ENCODE measurements at regions not wholly inside any gene's neighbourhood (a gene's known extent, or its start where the extent isn't known, plus 50 kb on each side); places are given as distances from the start of the nearest gene placed in this dataset.

DNA sequence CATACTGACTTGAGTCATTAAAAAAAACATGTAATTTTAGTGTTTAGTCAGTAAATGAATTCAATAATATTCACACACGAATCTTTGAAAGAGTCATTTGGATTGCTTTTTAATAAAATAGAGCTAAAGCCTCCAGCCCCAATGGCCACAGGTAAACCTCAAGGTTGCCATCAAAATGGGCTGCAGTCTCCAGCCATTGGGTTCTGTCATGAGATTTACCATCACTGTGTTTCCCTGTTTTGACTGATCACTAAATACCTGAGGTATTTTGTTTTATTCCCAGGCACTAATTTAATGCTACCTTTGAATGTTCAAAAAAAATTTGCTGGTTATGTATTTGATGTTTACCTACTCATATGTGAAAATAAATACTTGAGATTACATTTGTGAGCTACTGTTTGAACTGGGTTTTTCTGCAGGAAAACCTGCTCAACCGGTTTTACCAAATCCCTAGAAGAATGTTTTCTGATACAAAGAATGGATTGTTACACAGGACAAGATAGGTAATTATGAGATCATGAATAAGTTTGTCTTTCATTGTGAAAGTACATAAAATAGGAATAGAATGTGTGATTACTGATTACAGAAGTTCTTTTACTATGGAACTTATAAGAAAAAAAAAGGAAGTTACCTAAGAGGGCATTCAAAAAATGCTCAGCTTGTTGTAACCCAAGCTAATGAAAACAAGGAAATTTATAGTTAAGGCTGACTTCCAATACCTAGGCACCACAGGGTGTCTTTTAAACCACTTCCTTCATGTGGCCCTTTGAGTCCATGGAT lies 391.3 kb downstream of the EFNB2 start:
- Histone ChIP-seq H3K27ac (no peak overlapping the region), H3K4me3 (no peak overlapping the region), H3K4me1 (replicated peaks in 1 of 2) (no peaks in the 10 kb centered on the region), H3K36me3 (replicated peaks in 1 of 2) (no peaks in the 10 kb centered on the region), H3K27me3 (no peaks in the 10 kb centered on the region), H3K9me3 (replicated peaks in 1 of 3) (no peaks in the 10 kb centered on the region)
- TF ChIP-seq CTCF (IDR thresholded peaks at IDR 0.05): no peak
- no peak for TF ChIP-seq POLR2A (IDR thresholded peaks at IDR 0.05)
- 43 to 56% (median 52%) methylated on average over 2 of the region's 2 CpGs for WGBS, 4 donors
- intact Hi-C loops (cut with DNase I): no loop called here
- no peak for DNase-seq

DNA sequence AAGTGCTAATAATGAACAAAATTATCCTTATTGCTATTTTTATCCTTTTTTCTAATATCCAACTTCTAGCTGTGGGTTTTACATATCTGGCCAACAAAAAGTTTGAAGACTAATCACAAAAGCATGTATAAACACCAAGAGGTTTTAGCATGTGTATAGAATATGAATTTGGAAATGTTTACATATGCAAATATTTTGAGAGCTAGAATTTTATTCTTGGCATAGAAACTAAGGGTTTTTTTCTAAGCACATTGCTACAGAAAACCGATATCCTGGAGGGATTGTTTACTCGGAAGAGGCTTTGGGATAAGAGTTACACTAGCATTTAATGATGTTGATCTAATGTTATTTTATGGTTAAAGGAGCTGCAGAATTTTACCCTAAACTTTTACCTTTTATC lies 392.1 kb downstream of the EFNB2 start:
- TF ChIP-seq POLR2A (IDR thresholded peaks at IDR 0.05): no peak
- no peak for TF ChIP-seq CTCF (IDR thresholded peaks at IDR 0.05)
- Histone ChIP-seq H3K27me3 (no peaks in the 10 kb centered on the region), H3K4me1 (replicated peaks in 1 of 2) (no peaks in the 10 kb centered on the region), H3K36me3 (replicated peaks in 1 of 2) (no peaks in the 10 kb centered on the region), H3K9me3 (replicated peaks in 1 of 3) (no peaks in the 10 kb centered on the region), H3K27ac (no peak overlapping the region), H3K4me3 (no peak overlapping the region)
- 48 to 65% (median 62%) methylated on average over 2 of the region's 2 CpGs for WGBS, 4 donors
- DNase-seq: no peak
- intact Hi-C loops (cut with DNase I): no loop called here

GRCh38 chr13:106140476-106140875 lies 395.0 kb downstream of the EFNB2 start:
- TF ChIP-seq POLR2A (IDR thresholded peaks at IDR 0.05): no peak
- no peak for TF ChIP-seq CTCF (IDR thresholded peaks at IDR 0.05)
- Histone ChIP-seq H3K9me3 (replicated peaks in 1 of 3) (no peaks in the 10 kb centered on the region), H3K36me3 (replicated peaks in 1 of 2) (no peaks in the 10 kb centered on the region), H3K27me3 (no peaks in the 10 kb centered on the region), H3K27ac (no peak overlapping the region), H3K4me1 (replicated peaks in 1 of 2) (no peaks in the 10 kb centered on the region), H3K4me3 (no peak overlapping the region)
- WGBS, 4 donors: 67 to 82% (median 76%) methylated on average over 1 of the region's 1 CpG
- intact Hi-C loops (cut with DNase I): no loop called here
- no peak for DNase-seq

- no peaks in the 10 kb centered on the region for H3K36me3 ChIP-seq (replicated peaks in 1 of 2)
- H3K4me1 ChIP-seq (replicated peaks in 1 of 2): no peaks in the 10 kb centered on the region
- intact Hi-C loops (cut with DNase I): no loop called here
- WGBS, 4 donors: 75 to 78% (median 77%) methylated on average over 3 of the region's 3 CpGs
- H3K27ac ChIP-seq: no peak overlapping the region
- no peak for DNase-seq
- no peak for TF ChIP-seq CTCF (IDR thresholded peaks at IDR 0.05)
- no peak for TF ChIP-seq POLR2A (IDR thresholded peaks at IDR 0.05)
- H3K27me3 ChIP-seq: no peaks in the 10 kb centered on the region
- no peak overlapping the region for H3K4me3 ChIP-seq
- H3K9me3 ChIP-seq (replicated peaks in 1 of 3): no peaks in the 10 kb centered on the region
Measured at GRCh38 chr13:106139942-106140341, 395.5 kb downstream of the EFNB2 start.
